Keratinocyte (primary cell): ENCODE measurements at regions not wholly inside any gene's neighbourhood (a gene's known extent, or its start where the extent isn't known, plus 50 kb on each side); places are given as distances from the start of the nearest gene placed in this dataset.

Source experiments
- DNase-seq: peaks from one replicate; pipeline ENCODE4 v3.0.0-alpha.2; 2011; ENCODE audit warnings: low read depth, missing footprints, low spot score
- FAIRE-seq: peaks from 2 replicates; lab custom pipeline; 2011; peaks lifted over from hg19 to GRCh38; lab: Jason Lieb, UNC
- H2AFZ ChIP-seq: 2 replicates; pipeline ENCODE4 v1.6.0; 2012; ENCODE audit warnings: low read length, control low read depth, inconsistent platforms; ENCODE audit not compliant: control insufficient read depth
- H3K27ac ChIP-seq: 2 replicates; pipeline ENCODE4 v1.5.1; 2011; ENCODE audit warnings: low read length; ENCODE audit not compliant: control insufficient read depth, insufficient read depth
- H3K27me3 ChIP-seq: 3 replicates; pipeline ENCODE4 v1.6.0; 2011; ENCODE audit warnings: low read length; ENCODE audit not compliant: control insufficient read depth, insufficient read depth; ENCODE audit errors: extremely low read depth
- H3K36me3 ChIP-seq, 2 experiments: 2 replicates in 1 of 2; 3 replicates in 1 of 2; pipeline ENCODE4 v1.5.1; 2011; ENCODE audit warnings: low read length in 2 of 2, mild to moderate bottlenecking in 1 of 2; ENCODE audit not compliant: control insufficient read depth in 2 of 2, insufficient read depth in 2 of 2; ENCODE audit errors: extremely low read depth in 1 of 2
- H3K4me1 ChIP-seq: 3 replicates; pipeline ENCODE4 v1.5.1; 2011; ENCODE audit warnings: low read length; ENCODE audit not compliant: control insufficient read depth, insufficient read depth; ENCODE audit errors: extremely low read depth
- H3K4me2 ChIP-seq: 3 replicates; pipeline ENCODE4 v1.6.0; 2011; ENCODE audit warnings: low read depth, low read length; ENCODE audit not compliant: control insufficient read depth, insufficient read depth; ENCODE audit errors: extremely low read depth
- H3K4me3 ChIP-seq, 3 experiments: fragments of 200-600 bp in 1 of 3; sonication (generic) in 1 of 3; 2 replicates in 2 of 3; 3 replicates in 1 of 3; pipeline ENCODE4 v1.5.1; 2011 to 2016; ENCODE audit warnings: low read length in 3 of 3, mild to moderate bottlenecking in 3 of 3, control low read depth in 2 of 3, inconsistent platforms in 1 of 3, low read depth in 1 of 3, mixed read lengths in 1 of 3, mixed run types in 1 of 3, moderate library complexity in 1 of 3; ENCODE audit not compliant: control insufficient read depth in 2 of 3, insufficient read depth in 2 of 3; ENCODE audit errors: extremely low read depth in 1 of 3
- H3K79me2 ChIP-seq: 2 replicates; pipeline ENCODE4 v1.6.0; 2012; ENCODE audit warnings: low read length; ENCODE audit not compliant: control insufficient read depth, insufficient read depth
- H3K9ac ChIP-seq: 3 replicates; pipeline ENCODE4 v1.6.0; 2011; ENCODE audit warnings: low read length; ENCODE audit not compliant: control insufficient read depth, insufficient read depth; ENCODE audit errors: extremely low read depth
- H3K9me1 ChIP-seq: 3 replicates; pipeline ENCODE4 v1.6.0; 2011; ENCODE audit warnings: low read length; ENCODE audit not compliant: control insufficient read depth, insufficient read depth; ENCODE audit errors: extremely low read depth
- H3K9me3 ChIP-seq: 2 replicates; pipeline ENCODE4 v1.5.1; 2012; ENCODE audit warnings: low read depth, low read length; ENCODE audit not compliant: control insufficient read depth
- H4K20me1 ChIP-seq: 3 replicates; pipeline ENCODE4 v1.6.0; 2011; ENCODE audit warnings: low read length; ENCODE audit not compliant: control insufficient read depth, insufficient read depth; ENCODE audit errors: extremely low read depth
- EZH2 ChIP-seq: IDR thresholded peaks from one replicate; pipeline ENCODE4 v1.6.1; 2012; ENCODE audit warnings: inconsistent platforms, mild to moderate bottlenecking, low read length, moderate library complexity
- dilution Hi-C: fragments of 300-500 bp; cut with MboI; formaldehyde crosslinking; loops from one replicate; pipeline ENCODE4 v1.7.0; 2020; ENCODE audit warnings: low sequenced_read_pairs; ENCODE audit not compliant: extremely low pct_ligation_motif_present
- TF ChIP-seq, protein P1 (sequence below), 3 experiments: IDR thresholded peaks in 1 of 3; conservative IDR thresholded peaks in 1 of 3; optimal IDR thresholded peaks in 1 of 3; 2 replicates in 2 of 3; 3 replicates in 1 of 3; pipeline versions ENCODE3 to v1.5.1; 2011; ENCODE audit warnings: low read length in 3 of 3, mild to moderate bottlenecking in 3 of 3, moderate library complexity in 2 of 3, control low read depth in 1 of 3, inconsistent platforms in 1 of 3; ENCODE audit not compliant: insufficient read depth in 2 of 3; ENCODE audit errors: extremely low read depth in 1 of 3

- no peak overlapping the region for H3K27ac ChIP-seq
Measured at GRCh38 chr4:133245226-133245625, 96.1 kb downstream of the PCDH10 start.

More at GRCh38 chr4:133245226-133245625, 96.1 kb downstream of the PCDH10 start:
- Histone ChIP-seq H4K20me1 (no peaks in the 10 kb centered on the region), H3K27me3 (no peaks in the 10 kb centered on the region), H2AFZ (no peak overlapping the region), H3K36me3 (no peaks in the 10 kb centered on the region), H3K4me1 (no peaks in the 10 kb centered on the region), H3K4me2 (no peak overlapping the region), H3K9me1 (no peaks in the 10 kb centered on the region), H3K79me2 (no peaks in the 10 kb centered on the region), H3K9ac (no peak overlapping the region), H3K4me3 (no peak overlapping the region), H3K9me3 (no peaks in the 10 kb centered on the region)
- DNase-seq (no peak), FAIRE-seq (no peak)
- TF ChIP-seq EZH2, result no peak
- TF ChIP-seq, protein P1, sequence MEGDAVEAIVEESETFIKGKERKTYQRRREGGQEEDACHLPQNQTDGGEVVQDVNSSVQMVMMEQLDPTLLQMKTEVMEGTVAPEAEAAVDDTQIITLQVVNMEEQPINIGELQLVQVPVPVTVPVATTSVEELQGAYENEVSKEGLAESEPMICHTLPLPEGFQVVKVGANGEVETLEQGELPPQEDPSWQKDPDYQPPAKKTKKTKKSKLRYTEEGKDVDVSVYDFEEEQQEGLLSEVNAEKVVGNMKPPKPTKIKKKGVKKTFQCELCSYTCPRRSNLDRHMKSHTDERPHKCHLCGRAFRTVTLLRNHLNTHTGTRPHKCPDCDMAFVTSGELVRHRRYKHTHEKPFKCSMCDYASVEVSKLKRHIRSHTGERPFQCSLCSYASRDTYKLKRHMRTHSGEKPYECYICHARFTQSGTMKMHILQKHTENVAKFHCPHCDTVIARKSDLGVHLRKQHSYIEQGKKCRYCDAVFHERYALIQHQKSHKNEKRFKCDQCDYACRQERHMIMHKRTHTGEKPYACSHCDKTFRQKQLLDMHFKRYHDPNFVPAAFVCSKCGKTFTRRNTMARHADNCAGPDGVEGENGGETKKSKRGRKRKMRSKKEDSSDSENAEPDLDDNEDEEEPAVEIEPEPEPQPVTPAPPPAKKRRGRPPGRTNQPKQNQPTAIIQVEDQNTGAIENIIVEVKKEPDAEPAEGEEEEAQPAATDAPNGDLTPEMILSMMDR (optimal IDR thresholded peaks at IDR 0.05 in 1 of 3, IDR thresholded peaks at IDR 0.05 in 1 of 3, conservative IDR thresholded peaks at IDR 0.05 in 1 of 3; ENCODE audit: extremely low read depth in 1 of 3, insufficient read depth in 2 of 3, low read length in 3 of 3), result no peak
- dilution Hi-C loops, result no loop called here
